Naive B cell (primary cell): ENCODE measurements at regions not wholly inside any gene's neighbourhood (a gene's known extent, or its start where the extent isn't known, plus 50 kb on each side); places are given as distances from the start of the nearest gene placed in this dataset.

Experiments used
- ATAC-seq, 2 donors: fragments of 150-1000 bp; cut with Tn5 transposase; 2 replicates each; pipeline ENCODE4 v1.10.0; 2021; ENCODE audit warnings: low read depth in 2 of 2, mild to moderate bottlenecking in 2 of 2, moderate library complexity in 2 of 2
- DNase-seq: peaks from one replicate; pipeline ENCODE4 v3.0.0; 2022
- H3K27ac Mint-ChIP-seq, 6 donors: one replicate each; pipeline ENCODE4 v1.8.0; 2020 to 2022; ENCODE audit warnings: mild to moderate bottlenecking in 6 of 6, mixed read lengths in 6 of 6, moderate library complexity in 5 of 6, inconsistent platforms in 2 of 6
- H3K27me3 Mint-ChIP-seq, 3 donors: one replicate each; pipeline ENCODE4 v1.8.0; 2021 to 2022; ENCODE audit warnings: mixed read lengths in 3 of 3, mild to moderate bottlenecking in 1 of 3
- H3K36me3 Mint-ChIP-seq, 2 donors: one replicate each; pipeline ENCODE4 v1.8.0; 2020 to 2022; ENCODE audit warnings: mixed read lengths in 2 of 2, inconsistent platforms in 1 of 2, mild to moderate bottlenecking in 1 of 2
- H3K4me1 Mint-ChIP-seq, 3 donors: one replicate each; pipeline ENCODE4 v1.8.0; 2020 to 2022; ENCODE audit warnings: mixed read lengths in 3 of 3, inconsistent platforms in 1 of 3, mild to moderate bottlenecking in 1 of 3, moderate library complexity in 1 of 3
- H3K4me3 Mint-ChIP-seq, 8 donors: one replicate each; pipeline ENCODE4 v1.8.0; 2020 to 2022; ENCODE audit warnings: mild to moderate bottlenecking in 8 of 8, mixed read lengths in 8 of 8, moderate library complexity in 8 of 8, inconsistent platforms in 2 of 8
- H3K9me3 Mint-ChIP-seq, 7 donors: one replicate each; pipeline ENCODE4 v1.8.0; 2020 to 2022; ENCODE audit warnings: mixed read lengths in 7 of 7, mild to moderate bottlenecking in 5 of 7, inconsistent platforms in 2 of 7, moderate library complexity in 1 of 7

GRCh38 chr13:80462567-80462966 lies 121.6 kb upstream of the SPRY2 start:
- DNase-seq, result no peak
- Mint-ChIP-seq H3K4me3 (no peak overlapping the region), H3K9me3 (no peaks in the 10 kb centered on the region), H3K27me3 (no peaks in the 10 kb centered on the region), H3K36me3 (no peaks in the 10 kb centered on the region), H3K27ac (no peak overlapping the region), H3K4me1 (peaks cover 0 to 14% (median 6%) of the 10 kb centered on the region in 3 donors)
- ATAC-seq, result peak in 1 of 2 donors; percentile 56

- no peak for DNase-seq
- H3K4me3 Mint-ChIP-seq, result no peak overlapping the region
- no peaks in the 10 kb centered on the region for H3K36me3 Mint-ChIP-seq
- peaks cover 0 to 14% (median 6%) of the 10 kb centered on the region in 3 donors for H3K4me1 Mint-ChIP-seq
- H3K9me3 Mint-ChIP-seq, result no peaks in the 10 kb centered on the region
- ATAC-seq, result no peak
- no peaks in the 10 kb centered on the region for H3K27me3 Mint-ChIP-seq
- H3K27ac Mint-ChIP-seq, result no peak overlapping the region
Observed at GRCh38 chr13:80462037-80462436, 121.1 kb upstream of the SPRY2 start.

- Mint-ChIP-seq H3K9me3 (no peaks in the 10 kb centered on the region), H3K27ac (peak overlapping the region in 2 of 6 donors; percentile 1 to 3), H3K4me3 (no peak overlapping the region), H3K4me1 (peaks cover 15 to 31% (median 24%) of the 10 kb centered on the region in 3 donors), H3K36me3 (no peaks in the 10 kb centered on the region), H3K27me3 (peaks cover 0 to 5% (median 0%) of the 10 kb centered on the region in 3 donors)
- no peak for ATAC-seq
- no peak for DNase-seq
Observed at GRCh38 chr13:80458543-80458942, 117.6 kb upstream of the SPRY2 start.

- DNase-seq (peak; percentile 80), ATAC-seq (peak; percentile 93)
- peaks cover 26 to 64% (median 49%) of the 10 kb centered on the region in 3 donors for H3K4me1 Mint-ChIP-seq
- peak overlapping the region; percentile 33 to 93 (median 76) for H3K27ac Mint-ChIP-seq
- H3K9me3 Mint-ChIP-seq, result peaks cover 0 to 2% (median 0%) of the 10 kb centered on the region in 7 donors
- peaks cover 0 to 5% (median 0%) of the 10 kb centered on the region in 3 donors for H3K27me3 Mint-ChIP-seq
- no peaks in the 10 kb centered on the region for H3K36me3 Mint-ChIP-seq
- H3K4me3 Mint-ChIP-seq, result peak overlapping the region; percentile 31 to 62 (median 46)
Observed at GRCh38 chr13:80454245-80454644, 113.3 kb upstream of the SPRY2 start.

- Mint-ChIP-seq H3K27me3 (peaks cover 0 to 5% (median 0%) of the 10 kb centered on the region in 3 donors), H3K4me1 (peaks cover 26 to 74% (median 47%) of the 10 kb centered on the region in 3 donors), H3K36me3 (peaks cover 0 to 4% of the 10 kb centered on the region in 2 donors), H3K9me3 (peaks cover 0 to 2% (median 0%) of the 10 kb centered on the region in 7 donors), H3K27ac (peak overlapping the region in 2 of 6 donors; percentile 18 to 33), H3K4me3 (no peak overlapping the region)
- ATAC-seq, result no peak
- no peak for DNase-seq
Observed at GRCh38 chr13:80452279-80452678, 111.4 kb upstream of the SPRY2 start.

GRCh38 chr13:80451641-80452040 lies 110.7 kb upstream of the SPRY2 start:
- Mint-ChIP-seq H3K9me3 (peaks cover 0 to 2% (median 0%) of the 10 kb centered on the region in 7 donors), H3K27me3 (peaks cover 0 to 5% (median 0%) of the 10 kb centered on the region in 3 donors), H3K36me3 (peaks cover 0 to 4% of the 10 kb centered on the region in 2 donors), H3K27ac (peak overlapping the region in 4 of 6 donors; percentile 7 to 69 (median 38)), H3K4me3 (no peak overlapping the region), H3K4me1 (peaks cover 26 to 74% (median 47%) of the 10 kb centered on the region in 3 donors)
- no peak for DNase-seq
- ATAC-seq, result no peak

- H3K9me3 Mint-ChIP-seq, result peaks cover 0 to 2% (median 0%) of the 10 kb centered on the region in 7 donors
- peaks cover 0 to 4% of the 10 kb centered on the region in 2 donors for H3K36me3 Mint-ChIP-seq
- H3K4me1 Mint-ChIP-seq, result peaks cover 26 to 74% (median 47%) of the 10 kb centered on the region in 3 donors
- H3K27ac Mint-ChIP-seq, result peak overlapping the region in 1 of 6 donors; percentile 69
- peaks cover 0 to 5% (median 0%) of the 10 kb centered on the region in 3 donors for H3K27me3 Mint-ChIP-seq
- ATAC-seq (no peak), DNase-seq (no peak)
- no peak overlapping the region for H3K4me3 Mint-ChIP-seq
Observed at GRCh38 chr13:80450386-80450785, 109.5 kb upstream of the SPRY2 start.

- Mint-ChIP-seq H3K27ac (peak overlapping the region in 1 of 6 donors; percentile 7), H3K4me1 (peaks cover 23 to 74% (median 47%) of the 10 kb centered on the region in 3 donors)
- DNase-seq, result no peak
Observed at GRCh38 chr13:80448725-80449124, 107.8 kb upstream of the SPRY2 start.

GRCh38 chr13:80447747-80448146 lies 106.8 kb upstream of the SPRY2 start:
- Mint-ChIP-seq H3K4me3 (no peak overlapping the region), H3K27ac (peak overlapping the region in 1 of 6 donors; percentile 56), H3K36me3 (peaks cover 0 to 4% of the 10 kb centered on the region in 2 donors), H3K27me3 (no peaks in the 10 kb centered on the region), H3K4me1 (peaks cover 27 to 74% (median 50%) of the 10 kb centered on the region in 3 donors), H3K9me3 (peaks cover 0 to 2% (median 0%) of the 10 kb centered on the region in 7 donors)
- ATAC-seq (no peak), DNase-seq (no peak)

More at GRCh38 chr13:80448725-80449124, 107.8 kb upstream of the SPRY2 start:
- H3K27me3 Mint-ChIP-seq, result no peaks in the 10 kb centered on the region
- H3K4me3 Mint-ChIP-seq, result peak overlapping the region in 1 of 8 donors; percentile 55
- peaks cover 0 to 2% (median 0%) of the 10 kb centered on the region in 7 donors for H3K9me3 Mint-ChIP-seq
- H3K36me3 Mint-ChIP-seq, result peaks cover 0 to 4% of the 10 kb centered on the region in 2 donors
- ATAC-seq, result no peak

- peak overlapping the region in 6 of 8 donors; percentile 29 to 73 (median 48) for H3K4me3 Mint-ChIP-seq
- ATAC-seq (peak; percentile 66 to 67), DNase-seq (no peak)
- peaks cover 31 to 61% (median 51%) of the 10 kb centered on the region in 3 donors for H3K4me1 Mint-ChIP-seq
- H3K36me3 Mint-ChIP-seq, result peaks cover 0 to 4% of the 10 kb centered on the region in 2 donors
- H3K9me3 Mint-ChIP-seq, result peaks cover 0 to 1% (median 0%) of the 10 kb centered on the region in 7 donors
- no peaks in the 10 kb centered on the region for H3K27me3 Mint-ChIP-seq
- peak overlapping the region; percentile 41 to 90 (median 64) for H3K27ac Mint-ChIP-seq
Observed at GRCh38 chr13:80444240-80445015, 103.5 kb upstream of the SPRY2 start.

GRCh38 chr13:80442609-80443008 lies 101.7 kb upstream of the SPRY2 start:
- Mint-ChIP-seq H3K27ac (peak overlapping the region in 1 of 6 donors; percentile 57), H3K36me3 (no peaks in the 10 kb centered on the region), H3K9me3 (peaks cover 0 to 1% (median 0%) of the 10 kb centered on the region in 7 donors), H3K4me1 (peaks cover 31 to 46% (median 43%) of the 10 kb centered on the region in 3 donors), H3K4me3 (no peak overlapping the region), H3K27me3 (no peaks in the 10 kb centered on the region)
- no peak for DNase-seq
- ATAC-seq, result no peak

GRCh38 chr13:80441968-80442367 lies 101.0 kb upstream of the SPRY2 start:
- DNase-seq, result peak; percentile 48

GRCh38 chr13:80438521-80438920 lies 97.6 kb upstream of the SPRY2 start:
- H3K4me3 Mint-ChIP-seq, result no peak overlapping the region
- no peak overlapping the region for H3K27ac Mint-ChIP-seq
- DNase-seq (no peak), ATAC-seq (no peak)
- no peaks in the 10 kb centered on the region for H3K27me3 Mint-ChIP-seq
- H3K36me3 Mint-ChIP-seq, result no peaks in the 10 kb centered on the region
- peaks cover 0 to 1% (median 0%) of the 10 kb centered on the region in 7 donors for H3K9me3 Mint-ChIP-seq
- H3K4me1 Mint-ChIP-seq, result peaks cover 19 to 28% (median 25%) of the 10 kb centered on the region in 3 donors

More at GRCh38 chr13:80441968-80442367, 101.0 kb upstream of the SPRY2 start:
- Mint-ChIP-seq H3K27me3 (no peaks in the 10 kb centered on the region), H3K9me3 (peaks cover 0 to 1% (median 0%) of the 10 kb centered on the region in 7 donors), H3K4me1 (peaks cover 31 to 46% (median 41%) of the 10 kb centered on the region in 3 donors), H3K36me3 (no peaks in the 10 kb centered on the region), H3K27ac (peak overlapping the region; percentile 13 to 90 (median 58)), H3K4me3 (peak overlapping the region in 7 of 8 donors; percentile 12 to 72 (median 26))
- ATAC-seq, result peak; percentile 83 to 88
